Muscle layer of colon (tissue), 2 donors: ENCODE measurements at regions not wholly inside any gene's neighbourhood (a gene's known extent, or its start where the extent isn't known, plus 50 kb on each side); places are given as distances from the start of the nearest gene placed in this dataset.

Experiments
- H3K27ac ChIP-seq: one replicate; pipeline ENCODE4 v1.7.0; 2013; ENCODE audit warnings: low read depth, mild to moderate bottlenecking, low read length, moderate library complexity
- H3K27me3 ChIP-seq, 2 donors: one replicate each; pipeline ENCODE4 v1.7.0; 2013; ENCODE audit warnings: low read length in 2 of 2, mild to moderate bottlenecking in 2 of 2; ENCODE audit not compliant: insufficient read depth in 2 of 2, control insufficient read depth in 1 of 2
- H3K36me3 ChIP-seq: one replicate; pipeline ENCODE4 v1.7.0; 2013; ENCODE audit warnings: mild to moderate bottlenecking, low read length; ENCODE audit not compliant: insufficient read depth
- H3K4me1 ChIP-seq: one replicate; pipeline ENCODE4 v1.7.0; 2013; ENCODE audit warnings: mild to moderate bottlenecking, low read length; ENCODE audit not compliant: insufficient read depth
- H3K4me3 ChIP-seq, 2 donors: one replicate each; pipeline ENCODE4 v1.7.0; 2013; ENCODE audit warnings: low read length in 2 of 2, low read depth in 1 of 2, mild to moderate bottlenecking in 1 of 2, moderate library complexity in 1 of 2
- H3K9ac ChIP-seq: one replicate; pipeline ENCODE4 v1.7.0; 2013; ENCODE audit warnings: low read length
- H3K9me3 ChIP-seq: one replicate; pipeline ENCODE4 v1.7.0; 2013; ENCODE audit warnings: mild to moderate bottlenecking, low read length
- donor health status: abdominal sarcoma.
- donor health status: Adenocarcinoma of cecum.

GRCh38 chr16:22628994-22629393, 118.3 kb downstream of the NPIPB5 start:
- no peaks in the 10 kb centered on the region for H3K27me3 ChIP-seq
- H3K4me1 ChIP-seq: no peaks in the 10 kb centered on the region
- no peak overlapping the region for H3K4me3 ChIP-seq
- no peak overlapping the region for H3K27ac ChIP-seq
- H3K9ac ChIP-seq: no peak overlapping the region
- no peaks in the 10 kb centered on the region for H3K36me3 ChIP-seq
- H3K9me3 ChIP-seq: no peaks in the 10 kb centered on the region

GRCh38 chr16:22630242-22630641, 119.6 kb downstream of the NPIPB5 start:
- Histone ChIP-seq H3K27ac (no peak overlapping the region), H3K4me1 (no peaks in the 10 kb centered on the region), H3K27me3 (no peaks in the 10 kb centered on the region), H3K4me3 (no peak overlapping the region), H3K36me3 (no peaks in the 10 kb centered on the region), H3K9ac (no peak overlapping the region), H3K9me3 (no peaks in the 10 kb centered on the region)

GRCh38 chr16:22631264-22631663, 120.6 kb downstream of the NPIPB5 start:
- no peaks in the 10 kb centered on the region for H3K9me3 ChIP-seq
- H3K27me3 ChIP-seq: no peaks in the 10 kb centered on the region
- no peak overlapping the region for H3K27ac ChIP-seq
- no peak overlapping the region for H3K4me3 ChIP-seq
- no peaks in the 10 kb centered on the region for H3K36me3 ChIP-seq
- no peak overlapping the region for H3K9ac ChIP-seq
- H3K4me1 ChIP-seq: no peaks in the 10 kb centered on the region

GRCh38 chr16:22632606-22633005, 121.9 kb downstream of the NPIPB5 start:
- H3K27ac ChIP-seq: no peak overlapping the region

DNA sequence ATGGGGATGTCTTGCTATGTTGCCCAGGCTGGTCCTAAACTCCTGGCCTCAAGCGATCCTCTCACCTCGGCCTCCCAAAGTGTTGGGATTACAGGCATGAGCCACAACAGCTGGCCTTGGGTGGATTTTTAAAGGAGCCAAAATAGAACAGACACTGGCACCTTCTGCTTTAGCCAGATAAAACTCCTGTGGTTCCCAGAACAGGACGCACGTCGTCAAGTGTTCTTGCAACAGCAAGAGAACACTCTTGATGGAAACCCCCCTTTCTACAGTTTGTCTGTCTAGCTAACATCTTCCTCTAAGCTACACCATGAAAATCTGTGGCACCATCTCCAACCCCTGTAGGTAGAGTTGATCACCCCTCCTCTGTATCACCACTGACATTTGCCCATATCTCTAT, 122.6 kb downstream of the NPIPB5 start:
- H3K27me3 ChIP-seq: no peaks in the 10 kb centered on the region
- no peaks in the 10 kb centered on the region for H3K36me3 ChIP-seq
- H3K27ac ChIP-seq: no peak overlapping the region
- peaks cover 5% of the 10 kb centered on the region for H3K4me1 ChIP-seq
- peaks cover 7% of the 10 kb centered on the region for H3K9me3 ChIP-seq
- H3K9ac ChIP-seq: no peak overlapping the region
- H3K4me3 ChIP-seq: no peak overlapping the region

More at GRCh38 chr16:22632606-22633005, 121.9 kb downstream of the NPIPB5 start:
- H3K27me3 ChIP-seq: no peaks in the 10 kb centered on the region
- H3K9me3 ChIP-seq: peaks cover 6% of the 10 kb centered on the region
- no peaks in the 10 kb centered on the region for H3K36me3 ChIP-seq
- H3K4me1 ChIP-seq: no peaks in the 10 kb centered on the region
- H3K4me3 ChIP-seq: no peak overlapping the region
- no peak overlapping the region for H3K9ac ChIP-seq

- Histone ChIP-seq H3K4me1 (peaks cover 10% of the 10 kb centered on the region), H3K9ac (no peak overlapping the region), H3K9me3 (peaks cover 7% of the 10 kb centered on the region), H3K27ac (no peak overlapping the region), H3K4me3 (no peak overlapping the region), H3K36me3 (no peaks in the 10 kb centered on the region), H3K27me3 (no peaks in the 10 kb centered on the region)
These were observed 123.1 kb downstream of the NPIPB5 start for GRCh38 chr16:22633799-22634198.

GRCh38 chr16:22634954-22635353, 124.3 kb downstream of the NPIPB5 start:
- H3K4me1 ChIP-seq: peaks cover 12% of the 10 kb centered on the region
- no peak overlapping the region for H3K27ac ChIP-seq
- no peaks in the 10 kb centered on the region for H3K27me3 ChIP-seq
- no peak overlapping the region for H3K9ac ChIP-seq
- peaks cover 7% of the 10 kb centered on the region for H3K9me3 ChIP-seq
- H3K36me3 ChIP-seq: no peaks in the 10 kb centered on the region
- H3K4me3 ChIP-seq: no peak overlapping the region

- Histone ChIP-seq H3K4me1 (peaks cover 12% of the 10 kb centered on the region), H3K9ac (no peak overlapping the region), H3K9me3 (peaks cover 7% of the 10 kb centered on the region), H3K27ac (no peak overlapping the region), H3K27me3 (no peaks in the 10 kb centered on the region), H3K4me3 (no peak overlapping the region), H3K36me3 (no peaks in the 10 kb centered on the region)
These were observed 124.7 kb downstream of the NPIPB5 start for GRCh38 chr16:22635357-22635761.

GRCh38 chr16:22635801-22636200, 125.1 kb downstream of the NPIPB5 start:
- H3K9ac ChIP-seq: no peak overlapping the region
- no peaks in the 10 kb centered on the region for H3K27me3 ChIP-seq
- H3K4me3 ChIP-seq: no peak overlapping the region
- H3K9me3 ChIP-seq: peaks cover 7% of the 10 kb centered on the region
- H3K27ac ChIP-seq: no peak overlapping the region
- peaks cover 12% of the 10 kb centered on the region for H3K4me1 ChIP-seq
- no peaks in the 10 kb centered on the region for H3K36me3 ChIP-seq

DNA sequence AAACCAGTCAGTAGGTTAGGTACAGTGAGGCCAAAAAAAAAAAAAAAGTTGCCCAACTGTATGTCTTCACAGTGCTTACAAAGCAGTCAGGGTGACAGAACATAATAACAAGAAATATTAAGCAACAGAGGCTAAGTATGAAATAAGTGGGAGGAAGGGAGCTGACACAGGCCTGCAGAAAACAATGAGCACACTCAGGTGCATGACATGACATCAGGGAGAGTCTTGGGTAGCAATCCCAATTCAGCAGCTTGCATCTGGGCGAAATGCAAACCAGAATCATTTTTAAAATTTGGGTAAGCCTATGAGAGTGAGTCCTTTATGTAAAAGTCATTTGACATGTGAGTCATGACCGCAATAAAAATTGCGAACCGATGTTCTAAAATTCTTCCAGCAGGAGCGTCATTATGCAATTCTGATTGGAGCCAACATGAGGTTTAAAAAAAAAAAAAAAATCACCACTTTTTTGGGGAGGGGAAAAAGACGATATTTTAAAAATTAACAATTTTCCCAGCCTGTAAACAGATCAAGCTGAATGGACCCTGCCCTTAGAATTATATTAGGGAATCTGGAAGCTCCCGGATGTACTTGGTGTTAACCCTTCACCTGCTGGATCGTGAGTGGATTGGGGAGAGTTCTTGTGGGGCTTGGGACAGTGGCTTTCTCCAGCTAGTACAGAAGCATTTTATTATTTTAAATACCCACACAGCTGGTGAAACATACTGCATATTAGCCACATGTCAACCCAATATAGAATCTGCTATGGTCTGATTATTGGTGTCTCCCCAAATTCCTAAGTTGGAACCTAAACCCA, 127.9 kb downstream of the NPIPB5 start:
- H3K27ac ChIP-seq: no peak overlapping the region

DNA sequence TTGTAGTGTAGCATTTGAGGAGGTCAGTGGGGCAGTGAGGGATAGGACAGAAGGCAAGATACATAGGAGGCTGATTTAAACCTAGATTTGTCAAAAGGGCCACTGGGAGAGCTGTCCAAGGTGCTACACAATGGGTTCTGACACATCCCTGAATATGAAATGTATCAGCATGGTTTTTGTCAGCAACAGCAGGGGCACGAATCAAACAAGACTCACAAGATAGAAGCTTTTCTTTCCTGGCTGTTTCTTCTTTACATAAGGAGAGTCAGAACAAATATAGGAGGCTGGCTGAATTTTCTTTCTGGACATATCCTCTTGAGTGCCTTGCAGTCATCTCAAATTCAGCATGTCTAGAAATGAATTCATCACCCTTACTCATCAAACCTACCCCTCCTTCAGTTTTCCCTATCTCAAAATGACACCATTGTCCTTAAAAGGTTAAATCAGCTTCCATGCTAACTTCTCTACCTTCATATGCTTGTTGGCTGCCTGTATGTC, 130.5 kb downstream of the NPIPB5 start:
- no peak overlapping the region for H3K9ac ChIP-seq
- H3K9me3 ChIP-seq: peaks cover 7% of the 10 kb centered on the region
- H3K4me3 ChIP-seq: no peak overlapping the region
- H3K27ac ChIP-seq: no peak overlapping the region
- peaks cover 12% of the 10 kb centered on the region for H3K4me1 ChIP-seq
- no peaks in the 10 kb centered on the region for H3K27me3 ChIP-seq
- H3K36me3 ChIP-seq: no peaks in the 10 kb centered on the region

More for the DNA sequence above, 127.9 kb downstream of the NPIPB5 start:
- Histone ChIP-seq H3K27me3 (no peaks in the 10 kb centered on the region), H3K9ac (no peak overlapping the region), H3K9me3 (peaks cover 7% of the 10 kb centered on the region), H3K4me1 (peaks cover 12% of the 10 kb centered on the region), H3K36me3 (no peaks in the 10 kb centered on the region), H3K4me3 (no peak overlapping the region)
